SK-N-SH (cell line): ENCODE measurements at regions not wholly inside any gene's neighbourhood (a gene's known extent, or its start where the extent isn't known, plus 50 kb on each side); places are given as distances from the start of the nearest gene placed in this dataset.

ENCODE experiments used
- CTCF ChIA-PET: fragments of 300-600, 350-600 bp; formaldehyde crosslinking; extraction: SDS; loops from one replicate; lab custom pipeline; 2021; lab: Yijun Ruan, JAX
- POLR2A ChIA-PET: fragments of 350-600 bp; sonication (Branson Sonifier 250); formaldehyde crosslinking; extraction: SDS; loops from one replicate; lab custom pipeline; 2020; ENCODE audit warnings: antibody characterized with exemption, inconsistent platforms; lab: Yijun Ruan, JAX
- DNase-seq: peaks from one replicate; pipeline ENCODE4 v3.0.0; 2012
- H2AFZ ChIP-seq: fragments of 200-600 bp; sonication (generic); 2 replicates; pipeline ENCODE4 v1.8.1; 2016; ENCODE audit warnings: antibody characterized with exemption, mild to moderate bottlenecking, low read depth
- H3F3A ChIP-seq: fragments of 200-600 bp; sonication (generic); replicated peaks from 2 replicates; pipeline ENCODE3; 2016; ENCODE audit warnings: antibody characterized with exemption, mild to moderate bottlenecking; ENCODE audit not compliant: insufficient read depth
- H3K27ac ChIP-seq, 2 experiments: fragments of 200-500 bp in 1 of 2; fragments of 200-600 bp in 1 of 2; sonication (Bioruptor generic) in 1 of 2; sonication (generic), shearing (Covaris generic) in 1 of 2; 2 replicates each; pipeline versions ENCODE4 v1.5.1 to v1.6.1; 2014 to 2016; ENCODE audit warnings: low read depth in 2 of 2, inconsistent platforms in 1 of 2, low read length in 1 of 2, mild to moderate bottlenecking in 1 of 2, mixed read lengths in 1 of 2
- H3K27me3 ChIP-seq: fragments of 200-600 bp; sonication (generic), shearing (Covaris generic); 2 replicates; pipeline ENCODE4 v1.6.1; 2016; ENCODE audit warnings: mixed run types; ENCODE audit not compliant: insufficient read depth
- H3K36me3 ChIP-seq, 2 experiments: fragments of 200-500 bp in 1 of 2; fragments of 200-600 bp in 1 of 2; sonication (Bioruptor generic) in 1 of 2; sonication (generic) in 1 of 2; replicated peaks in 1 of 2; 2 replicates each; pipeline versions ENCODE3 to v1.5.1; 2014 to 2016; ENCODE audit warnings: low read length in 1 of 2, mild to moderate bottlenecking in 1 of 2; ENCODE audit not compliant: insufficient read depth in 2 of 2, control insufficient read depth in 1 of 2
- H3K4me1 ChIP-seq, 2 experiments: fragments of 200-500 bp in 1 of 2; fragments of 200-600 bp in 1 of 2; sonication (Bioruptor generic) in 1 of 2; sonication (generic), shearing (Covaris generic) in 1 of 2; 2 replicates each; pipeline versions ENCODE4 v1.5.1 to v1.6.1; 2014 to 2016; ENCODE audit warnings: low read depth in 1 of 2, low read length in 1 of 2, mixed run types in 1 of 2; ENCODE audit not compliant: insufficient read depth in 2 of 2, control insufficient read depth in 1 of 2
- H3K4me2 ChIP-seq: fragments of 200-600 bp; sonication (generic), shearing (Covaris generic); 2 replicates; pipeline ENCODE4 v1.6.1; 2017; ENCODE audit warnings: mixed run types
- H3K4me3 ChIP-seq, 2 experiments: fragments of 200-500 bp in 1 of 2; fragments of 200-600 bp in 1 of 2; sonication (Bioruptor generic) in 1 of 2; sonication (generic), shearing (Covaris generic) in 1 of 2; 2 replicates each; pipeline versions ENCODE4 v1.5.1 to v1.8.1; 2014 to 2016; ENCODE audit warnings: low read depth in 2 of 2, inconsistent platforms in 1 of 2, low read length in 1 of 2, mild to moderate bottlenecking in 1 of 2, mixed read lengths in 1 of 2, moderate library complexity in 1 of 2
- H3K79me2 ChIP-seq: fragments of 200-600 bp; sonication (generic); 2 replicates; pipeline ENCODE4 v1.8.1; 2017; ENCODE audit warnings: mild to moderate bottlenecking; ENCODE audit not compliant: insufficient read depth
- H3K9ac ChIP-seq: fragments of 200-600 bp; sonication (generic); 2 replicates; pipeline ENCODE4 v1.6.1; 2017; ENCODE audit warnings: mixed run types
- H3K9me2 ChIP-seq: fragments of 200-600 bp; sonication (generic); 2 replicates; pipeline ENCODE4 v1.6.1; 2017; ENCODE audit warnings: mixed run types
- H3K9me3 ChIP-seq: fragments of 200-600 bp; sonication (generic); 2 replicates; pipeline ENCODE4 v1.6.1; 2017; ENCODE audit warnings: mixed run types, mild to moderate bottlenecking, moderate library complexity
- H4K20me1 ChIP-seq: fragments of 200-600 bp; sonication (generic); 2 replicates; pipeline ENCODE4 v1.6.1; 2017; ENCODE audit warnings: mild to moderate bottlenecking, mixed run types; ENCODE audit not compliant: insufficient read depth
- CHD2 ChIP-seq: fragments of 150-350 bp; IDR thresholded peaks from 2 replicates; pipeline ENCODE4 v1.6.1; 2018; ENCODE audit warnings: low read length; ENCODE audit not compliant: partially characterized antibody
- ELF1 ChIP-seq: IDR thresholded peaks from 2 replicates; pipeline ENCODE4 v1.4.0; 2012
- MEF2A ChIP-seq: IDR thresholded peaks from 2 replicates; pipeline ENCODE4 v1.4.0; 2012; ENCODE audit warnings: low read depth, borderline replicate concordance
- RAD21 ChIP-seq: IDR thresholded peaks from 2 replicates; pipeline ENCODE4 v1.6.1; 2012; ENCODE audit warnings: mild to moderate bottlenecking, low read length
- SIN3A ChIP-seq: IDR thresholded peaks from 2 replicates; pipeline ENCODE4 v1.6.1; 2012; ENCODE audit warnings: low read depth, mild to moderate bottlenecking, low read length, moderate library complexity, borderline replicate concordance
- TEAD4 ChIP-seq: IDR thresholded peaks from 2 replicates; pipeline ENCODE4 v1.4.0; 2012; ENCODE audit warnings: mild to moderate bottlenecking, borderline replicate concordance; ENCODE audit not compliant: insufficient read depth
- YY1 ChIP-seq: IDR thresholded peaks from 2 replicates; pipeline ENCODE4 v1.4.0; 2012; ENCODE audit warnings: low read depth, mild to moderate bottlenecking
- WGBS: methylation state at CpG from one replicate; pipeline ENCODE4 v1.1.6; 2017; ENCODE audit warnings: low lambda C conversion rate; 5-methylcytosine and 5-hydroxymethylcytosine counted together
- TF ChIP-seq, protein P1 (sequence below): IDR thresholded peaks from 2 replicates; pipeline ENCODE4 v1.4.0; 2012; ENCODE audit warnings: low read depth

DNA sequence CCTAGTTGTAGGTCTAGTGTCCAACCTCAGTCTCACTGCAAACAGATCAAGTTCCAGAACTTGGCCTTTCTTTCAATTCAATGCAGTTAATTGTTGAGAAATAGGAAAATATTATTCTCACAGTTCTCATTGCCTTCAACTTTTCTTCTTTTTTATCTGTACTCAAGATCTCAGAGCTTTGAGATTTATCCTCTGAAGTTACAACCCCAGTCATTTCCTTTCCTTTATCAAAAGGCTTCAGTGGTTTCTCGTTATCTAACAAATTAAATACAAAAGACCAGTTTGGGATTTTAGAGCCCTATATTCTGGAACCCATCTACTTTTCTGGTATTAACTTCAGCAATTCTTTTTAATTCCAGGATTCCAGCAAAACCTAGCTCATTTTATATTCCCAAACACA is 130.2 kb downstream of the TMA16 start:
- Histone ChIP-seq H3K4me1 (no peaks in the 10 kb centered on the region), H4K20me1 (no peaks in the 10 kb centered on the region), H3K27me3 (no peaks in the 10 kb centered on the region), H3K4me3 (no peak overlapping the region), H3K9me3 (no peaks in the 10 kb centered on the region), H3F3A (no peaks in the 10 kb centered on the region), H3K36me3 (no peaks in the 10 kb centered on the region), H3K9ac (no peak overlapping the region), H3K79me2 (no peaks in the 10 kb centered on the region), H2AFZ (no peak overlapping the region), H3K4me2 (no peak overlapping the region), H3K27ac (no peak overlapping the region), H3K9me2 (no peaks in the 10 kb centered on the region)
- 5% methylated on average over 1 of the region's 1 CpG for WGBS
- TF ChIP-seq MEF2A (no peak), ELF1 (no peak), SIN3A (no peak)
- DNase-seq, result no peak
- ChIA-PET CTCF (no interaction called here), POLR2A (no interaction called here)

GRCh38 chr4:163631288-163631687 is 136.8 kb downstream of the TMA16 start:
- no peaks in the 10 kb centered on the region for H3K9me3 ChIP-seq
- no peak overlapping the region for H3K27ac ChIP-seq
- H3K4me2 ChIP-seq, result no peak overlapping the region
- DNase-seq, result no peak
- no peak overlapping the region for H3K4me3 ChIP-seq
- no peaks in the 10 kb centered on the region for H3K9me2 ChIP-seq
- H2AFZ ChIP-seq, result no peak overlapping the region
- no peaks in the 10 kb centered on the region for H3K4me1 ChIP-seq
- 20% methylated on average over 6 of the region's 6 CpGs for WGBS
- TF ChIP-seq, protein P1, sequence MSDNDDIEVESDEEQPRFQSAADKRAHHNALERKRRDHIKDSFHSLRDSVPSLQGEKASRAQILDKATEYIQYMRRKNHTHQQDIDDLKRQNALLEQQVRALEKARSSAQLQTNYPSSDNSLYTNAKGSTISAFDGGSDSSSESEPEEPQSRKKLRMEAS, result no peak
- no peak for TF ChIP-seq MEF2A
- TF ChIP-seq RAD21, result no peak
- TF ChIP-seq YY1, result no peak
- no peaks in the 10 kb centered on the region for H3K36me3 ChIP-seq
- POLR2A ChIA-PET, result no interaction called here
- no peaks in the 10 kb centered on the region for H3K27me3 ChIP-seq
- no peaks in the 10 kb centered on the region for H4K20me1 ChIP-seq
- H3F3A ChIP-seq, result no peaks in the 10 kb centered on the region
- H3K79me2 ChIP-seq, result no peaks in the 10 kb centered on the region
- CTCF ChIA-PET, result no interaction called here
- no peak overlapping the region for H3K9ac ChIP-seq

- Histone ChIP-seq H4K20me1 (no peaks in the 10 kb centered on the region), H2AFZ (no peak overlapping the region), H3K36me3 (no peaks in the 10 kb centered on the region), H3K4me3 (no peak overlapping the region), H3K27ac (no peak overlapping the region), H3K4me1 (no peaks in the 10 kb centered on the region; a peak in 1 of 4 replicates), H3K27me3 (no peaks in the 10 kb centered on the region), H3K9me3 (no peaks in the 10 kb centered on the region), H3F3A (no peaks in the 10 kb centered on the region), H3K79me2 (no peaks in the 10 kb centered on the region), H3K4me2 (no peak overlapping the region), H3K9me2 (no peaks in the 10 kb centered on the region), H3K9ac (no peak overlapping the region)
- POLR2A ChIA-PET, result no interaction called here
- CTCF ChIA-PET, result no interaction called here
- TF ChIP-seq TEAD4, result no peak
- TF ChIP-seq CHD2, result no peak
- no peak for DNase-seq
These were observed 144.4 kb downstream of the TMA16 start for GRCh38 chr4:163638909-163639308.
